Mucosa of descending colon (tissue), 3 donors: ENCODE measurements at regions not wholly inside any gene's neighbourhood (a gene's known extent, or its start where the extent isn't known, plus 50 kb on each side); places are given as distances from the start of the nearest gene placed in this dataset.

Experiments
- ATAC-seq: fragments of 200-7000 bp; cut with Tn5 transposase; one replicate; pipeline ENCODE4 v1.9.1; 2020; ENCODE audit warnings: mild to moderate bottlenecking, moderate library complexity
- DNase-seq, 3 donors: peaks; one replicate each; pipeline ENCODE4 v3.0.0-alpha.2; 2020
- H3K36me3 ChIP-seq: fragments of 200-600 bp; one replicate; pipeline ENCODE4 v1.8.0; 2021; ENCODE audit warnings: low read depth, mild to moderate bottlenecking
- H3K4me1 ChIP-seq: fragments of 200-600 bp; one replicate; pipeline ENCODE4 v1.8.0; 2021; ENCODE audit warnings: low read depth, mild to moderate bottlenecking
- H3K4me3 ChIP-seq: fragments of 200-600 bp; one replicate; pipeline ENCODE4 v1.8.0; 2021; ENCODE audit warnings: mild to moderate bottlenecking
- H3K9me3 ChIP-seq: fragments of 200-600 bp; one replicate; pipeline ENCODE4 v1.8.0; 2021; ENCODE audit warnings: mild to moderate bottlenecking
- CTCF ChIP-seq: fragments of 200-600 bp; IDR thresholded peaks from one replicate; pipeline ENCODE4 v1.8.0; 2022; ENCODE audit warnings: antibody characterized with exemption, mild to moderate bottlenecking
- intact Hi-C, 2 donors: fragments of 100-400 bp; cut with DNase I in 1 of 2; cut with micrococcal nuclease in 1 of 2; formaldehyde crosslinking; loops; one replicate each; pipeline versions ENCODE4 v1.11.0 to v1.11.1; 2022; cut with DNase I, micrococcal nuclease
- donor health status: DM: no; HTN: no; CAD: no; lungs with moderate emphysema.
- donor health status: DM: no; HTN: no; CAD: no.
- donor health status: DM: no; HTN: yes; CAD: no.

- intact Hi-C loops = no loop called here
- ATAC-seq (no peak), DNase-seq (no peak)
Measured at GRCh38 chr2:198662905-198663304, 794.8 kb downstream of the SATB2 start.

GRCh38 chr2:198660501-198660900, 797.2 kb downstream of the SATB2 start:
- H3K36me3 ChIP-seq = no peaks in the 10 kb centered on the region
- H3K9me3 ChIP-seq = no peaks in the 10 kb centered on the region
- intact Hi-C loops = no loop called here
- no peak for DNase-seq
- H3K4me1 ChIP-seq = peaks cover 20% of the 10 kb centered on the region
- ATAC-seq = no peak
- no peak overlapping the region for H3K4me3 ChIP-seq
- no peak for TF ChIP-seq CTCF

More at GRCh38 chr2:198662905-198663304, 794.8 kb downstream of the SATB2 start:
- Histone ChIP-seq H3K36me3 (no peaks in the 10 kb centered on the region), H3K4me3 (no peak overlapping the region), H3K4me1 (peaks cover 18% of the 10 kb centered on the region), H3K9me3 (no peaks in the 10 kb centered on the region)
- no peak for TF ChIP-seq CTCF

GRCh38 chr2:198659096-198659870, 798.5 kb downstream of the SATB2 start:
- ATAC-seq = peak; percentile 69
- intact Hi-C loops = no loop called here
- DNase-seq = peak in 1 of 3 donors; percentile 19

GRCh38 chr2:198657512-198658121, 800.1 kb downstream of the SATB2 start:
- H3K9me3 ChIP-seq = no peaks in the 10 kb centered on the region
- H3K4me1 ChIP-seq = peaks cover 12% of the 10 kb centered on the region
- no peak for TF ChIP-seq CTCF
- no peak overlapping the region for H3K4me3 ChIP-seq
- ATAC-seq (peak; percentile 49), DNase-seq (peak in 2 of 3 donors; percentile 32 to 73)
- no peaks in the 10 kb centered on the region for H3K36me3 ChIP-seq
- intact Hi-C loops = no loop called here

More at GRCh38 chr2:198659096-198659870, 798.5 kb downstream of the SATB2 start:
- Histone ChIP-seq H3K4me1 (peaks cover 14% of the 10 kb centered on the region), H3K4me3 (no peak overlapping the region), H3K9me3 (no peaks in the 10 kb centered on the region), H3K36me3 (no peaks in the 10 kb centered on the region)
- TF ChIP-seq CTCF = no peak

GRCh38 chr2:198656869-198657268, 800.9 kb downstream of the SATB2 start:
- no peak for DNase-seq
- H3K9me3 ChIP-seq = no peaks in the 10 kb centered on the region
- intact Hi-C loops = no loop called here
- peaks cover 12% of the 10 kb centered on the region for H3K4me1 ChIP-seq
- no peak for ATAC-seq
- no peak for TF ChIP-seq CTCF
- H3K4me3 ChIP-seq = no peak overlapping the region
- H3K36me3 ChIP-seq = no peaks in the 10 kb centered on the region
